ENCODE measurements at regions not wholly inside any gene's neighbourhood (a gene's known extent, or its start where the extent isn't known, plus 50 kb on each side); places are given as distances from the start of the nearest gene placed in this dataset.

DNA sequence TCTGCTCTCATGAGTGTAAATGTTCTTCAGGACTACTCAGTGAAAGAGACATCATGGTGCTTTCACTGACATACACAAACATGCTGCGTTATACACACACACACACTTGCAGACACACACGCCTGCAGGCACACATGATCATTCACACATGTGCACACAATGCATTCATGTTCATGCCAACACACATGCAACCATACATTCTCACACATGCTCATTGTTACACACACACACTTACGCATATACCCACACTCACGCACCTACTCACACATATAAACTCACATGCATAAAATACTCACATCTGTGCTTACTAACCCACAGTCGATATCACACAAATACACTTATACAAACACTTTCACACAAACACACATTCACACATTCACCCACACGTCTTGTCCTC is 241.6 kb downstream of the LMX1A start:
- H3K4me2 ChIP-seq (ENCODE audit: control insufficient read depth, extremely low read depth, insufficient read depth, low read depth, low read length): no peak overlapping the region
- no peaks in the 10 kb centered on the region for H3K79me2 ChIP-seq (ENCODE audit: control insufficient read depth, insufficient read depth, low read length)
- no peaks in the 10 kb centered on the region for H3K36me3 ChIP-seq (ENCODE audit: control insufficient read depth in 2 of 2, extremely low read depth in 1 of 2, insufficient read depth in 2 of 2, low read length in 2 of 2)
- H2AFZ ChIP-seq (ENCODE audit: control insufficient read depth, low read length): no peak overlapping the region
- no peaks in the 10 kb centered on the region for H3K9me3 ChIP-seq (ENCODE audit: control insufficient read depth, low read depth, low read length)
- FAIRE-seq (no peak), DNase-seq (ENCODE audit: low read depth, low spot score) (no peak)
- dilution Hi-C loops (cut with MboI; ENCODE audit: extremely low pct_ligation_motif_present, low sequenced_read_pairs): no loop called here
- TF ChIP-seq, protein P1, sequence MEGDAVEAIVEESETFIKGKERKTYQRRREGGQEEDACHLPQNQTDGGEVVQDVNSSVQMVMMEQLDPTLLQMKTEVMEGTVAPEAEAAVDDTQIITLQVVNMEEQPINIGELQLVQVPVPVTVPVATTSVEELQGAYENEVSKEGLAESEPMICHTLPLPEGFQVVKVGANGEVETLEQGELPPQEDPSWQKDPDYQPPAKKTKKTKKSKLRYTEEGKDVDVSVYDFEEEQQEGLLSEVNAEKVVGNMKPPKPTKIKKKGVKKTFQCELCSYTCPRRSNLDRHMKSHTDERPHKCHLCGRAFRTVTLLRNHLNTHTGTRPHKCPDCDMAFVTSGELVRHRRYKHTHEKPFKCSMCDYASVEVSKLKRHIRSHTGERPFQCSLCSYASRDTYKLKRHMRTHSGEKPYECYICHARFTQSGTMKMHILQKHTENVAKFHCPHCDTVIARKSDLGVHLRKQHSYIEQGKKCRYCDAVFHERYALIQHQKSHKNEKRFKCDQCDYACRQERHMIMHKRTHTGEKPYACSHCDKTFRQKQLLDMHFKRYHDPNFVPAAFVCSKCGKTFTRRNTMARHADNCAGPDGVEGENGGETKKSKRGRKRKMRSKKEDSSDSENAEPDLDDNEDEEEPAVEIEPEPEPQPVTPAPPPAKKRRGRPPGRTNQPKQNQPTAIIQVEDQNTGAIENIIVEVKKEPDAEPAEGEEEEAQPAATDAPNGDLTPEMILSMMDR (optimal IDR thresholded peaks at IDR 0.05 in 1 of 3, IDR thresholded peaks at IDR 0.05 in 1 of 3, conservative IDR thresholded peaks at IDR 0.05 in 1 of 3; ENCODE audit: extremely low read depth in 1 of 3, insufficient read depth in 2 of 3, low read length in 3 of 3): no peak
- no peak overlapping the region for H3K4me3 ChIP-seq (ENCODE audit: control insufficient read depth in 2 of 3, extremely low read depth in 1 of 3, insufficient read depth in 2 of 3, low read depth in 1 of 3, low read length in 3 of 3)
- no peaks in the 10 kb centered on the region for H3K9me1 ChIP-seq (ENCODE audit: control insufficient read depth, extremely low read depth, insufficient read depth, low read length)
- peaks cover 27% of the 10 kb centered on the region for H3K27me3 ChIP-seq (ENCODE audit: control insufficient read depth, extremely low read depth, insufficient read depth, low read length)
- peaks cover 11% of the 10 kb centered on the region for H3K4me1 ChIP-seq (ENCODE audit: control insufficient read depth, extremely low read depth, insufficient read depth, low read length)
- H3K9ac ChIP-seq (ENCODE audit: control insufficient read depth, extremely low read depth, insufficient read depth, low read length): no peak overlapping the region
- H4K20me1 ChIP-seq (ENCODE audit: control insufficient read depth, extremely low read depth, insufficient read depth, low read length): no peaks in the 10 kb centered on the region
- H3K27ac ChIP-seq (ENCODE audit: control insufficient read depth, insufficient read depth, low read length): no peak overlapping the region

DNA sequence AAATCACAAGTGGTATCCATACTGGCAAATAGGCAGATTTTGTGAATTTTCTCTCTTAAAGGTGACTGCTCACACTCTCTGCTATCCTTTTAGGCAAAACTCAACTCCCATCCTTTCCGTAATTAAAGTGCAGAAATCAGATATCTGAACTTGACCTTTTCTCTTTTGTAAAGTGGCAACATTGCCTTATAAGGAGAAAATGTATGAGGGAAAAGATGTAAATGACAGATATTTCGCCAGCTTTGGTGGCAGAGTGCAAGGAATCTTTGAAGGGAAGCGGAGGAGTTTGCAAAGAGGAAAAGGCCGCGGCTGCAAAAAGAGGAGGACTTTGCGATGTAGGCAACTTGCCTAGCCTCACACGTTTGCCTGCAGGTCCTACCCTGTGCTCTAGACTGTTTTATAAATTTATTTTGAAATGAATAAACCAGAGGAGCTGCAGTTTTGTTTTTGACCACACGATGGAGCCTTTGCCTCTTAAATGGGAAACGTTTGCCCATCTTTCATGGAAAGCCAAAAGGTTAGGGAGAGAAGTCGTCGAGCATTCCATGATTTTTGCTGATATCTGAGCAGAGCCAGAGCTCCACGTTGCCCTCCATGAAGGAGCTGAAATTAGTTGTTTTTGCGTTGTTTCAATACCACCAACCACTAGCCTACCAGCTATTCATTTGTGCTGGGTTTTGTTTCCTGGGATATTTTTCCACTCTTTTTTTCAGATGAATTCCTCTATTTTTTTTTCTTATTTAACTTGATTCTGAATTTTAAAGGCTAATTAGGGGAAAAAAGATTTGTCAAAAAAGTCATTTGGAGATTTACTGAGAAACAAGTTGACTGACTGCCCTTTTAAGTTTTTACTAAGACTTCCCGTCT is 242.3 kb downstream of the LMX1A start:
- H3K36me3 ChIP-seq (ENCODE audit: control insufficient read depth in 2 of 2, extremely low read depth in 1 of 2, insufficient read depth in 2 of 2, low read length in 2 of 2): no peaks in the 10 kb centered on the region
- no peak overlapping the region for H3K4me3 ChIP-seq (ENCODE audit: control insufficient read depth in 2 of 3, extremely low read depth in 1 of 3, insufficient read depth in 2 of 3, low read depth in 1 of 3, low read length in 3 of 3)
- no peak overlapping the region for H3K4me2 ChIP-seq (ENCODE audit: control insufficient read depth, extremely low read depth, insufficient read depth, low read depth, low read length)
- FAIRE-seq (peak; percentile 34), DNase-seq (ENCODE audit: low read depth, low spot score) (peak; percentile 25)
- H3K79me2 ChIP-seq (ENCODE audit: control insufficient read depth, insufficient read depth, low read length): no peaks in the 10 kb centered on the region
- no peak for TF ChIP-seq EZH2 (IDR thresholded peaks at IDR 0.05; ENCODE audit: low read length)
- TF ChIP-seq, protein P1 (optimal IDR thresholded peaks at IDR 0.05 in 1 of 3, IDR thresholded peaks at IDR 0.05 in 1 of 3, conservative IDR thresholded peaks at IDR 0.05 in 1 of 3; ENCODE audit: extremely low read depth in 1 of 3, insufficient read depth in 2 of 3, low read length in 3 of 3): peak; percentile 56 to 72 (median 70)
- H4K20me1 ChIP-seq (ENCODE audit: control insufficient read depth, extremely low read depth, insufficient read depth, low read length): no peaks in the 10 kb centered on the region
- H3K9ac ChIP-seq (ENCODE audit: control insufficient read depth, extremely low read depth, insufficient read depth, low read length): no peak overlapping the region
- peaks cover 11% of the 10 kb centered on the region for H3K4me1 ChIP-seq (ENCODE audit: control insufficient read depth, extremely low read depth, insufficient read depth, low read length)
- H3K9me1 ChIP-seq (ENCODE audit: control insufficient read depth, extremely low read depth, insufficient read depth, low read length): no peaks in the 10 kb centered on the region
- peaks cover 21% of the 10 kb centered on the region for H3K27me3 ChIP-seq (ENCODE audit: control insufficient read depth, extremely low read depth, insufficient read depth, low read length)
- H3K9me3 ChIP-seq (ENCODE audit: control insufficient read depth, low read depth, low read length): no peaks in the 10 kb centered on the region
- no peak overlapping the region for H2AFZ ChIP-seq (ENCODE audit: control insufficient read depth, low read length)
- H3K27ac ChIP-seq (ENCODE audit: control insufficient read depth, insufficient read depth, low read length): no peak overlapping the region
- dilution Hi-C loops (cut with MboI; ENCODE audit: extremely low pct_ligation_motif_present, low sequenced_read_pairs): no loop called here

Data from keratinocyte (primary cell).